SK-N-SH (cell line): ENCODE measurements at regions not wholly inside any gene's neighbourhood (a gene's known extent, or its start where the extent isn't known, plus 50 kb on each side); places are given as distances from the start of the nearest gene placed in this dataset.

Experiments used
- CTCF ChIA-PET: fragments of 300-600, 350-600 bp; formaldehyde crosslinking; extraction: SDS; loops from one replicate; lab custom pipeline; 2021; lab: Yijun Ruan, JAX
- POLR2A ChIA-PET: fragments of 350-600 bp; sonication (Branson Sonifier 250); formaldehyde crosslinking; extraction: SDS; loops from one replicate; lab custom pipeline; 2020; ENCODE audit warnings: antibody characterized with exemption, inconsistent platforms; lab: Yijun Ruan, JAX
- DNase-seq: peaks from one replicate; pipeline ENCODE4 v3.0.0; 2012
- H2AFZ ChIP-seq: fragments of 200-600 bp; sonication (generic); 2 replicates; pipeline ENCODE4 v1.8.1; 2016; ENCODE audit warnings: antibody characterized with exemption, mild to moderate bottlenecking, low read depth
- H3F3A ChIP-seq: fragments of 200-600 bp; sonication (generic); replicated peaks from 2 replicates; pipeline ENCODE3; 2016; ENCODE audit warnings: antibody characterized with exemption, mild to moderate bottlenecking; ENCODE audit not compliant: insufficient read depth
- H3K27ac ChIP-seq, 2 experiments: fragments of 200-500 bp in 1 of 2; fragments of 200-600 bp in 1 of 2; sonication (Bioruptor generic) in 1 of 2; sonication (generic), shearing (Covaris generic) in 1 of 2; 2 replicates each; pipeline versions ENCODE4 v1.5.1 to v1.6.1; 2014 to 2016; ENCODE audit warnings: low read depth in 2 of 2, inconsistent platforms in 1 of 2, low read length in 1 of 2, mild to moderate bottlenecking in 1 of 2, mixed read lengths in 1 of 2
- H3K27me3 ChIP-seq: fragments of 200-600 bp; sonication (generic), shearing (Covaris generic); 2 replicates; pipeline ENCODE4 v1.6.1; 2016; ENCODE audit warnings: mixed run types; ENCODE audit not compliant: insufficient read depth
- H3K36me3 ChIP-seq, 2 experiments: fragments of 200-500 bp in 1 of 2; fragments of 200-600 bp in 1 of 2; sonication (Bioruptor generic) in 1 of 2; sonication (generic) in 1 of 2; replicated peaks in 1 of 2; 2 replicates each; pipeline versions ENCODE3 to v1.5.1; 2014 to 2016; ENCODE audit warnings: low read length in 1 of 2, mild to moderate bottlenecking in 1 of 2; ENCODE audit not compliant: insufficient read depth in 2 of 2, control insufficient read depth in 1 of 2
- H3K4me1 ChIP-seq, 2 experiments: fragments of 200-500 bp in 1 of 2; fragments of 200-600 bp in 1 of 2; sonication (Bioruptor generic) in 1 of 2; sonication (generic), shearing (Covaris generic) in 1 of 2; 2 replicates each; pipeline versions ENCODE4 v1.5.1 to v1.6.1; 2014 to 2016; ENCODE audit warnings: low read depth in 1 of 2, low read length in 1 of 2, mixed run types in 1 of 2; ENCODE audit not compliant: insufficient read depth in 2 of 2, control insufficient read depth in 1 of 2
- H3K4me2 ChIP-seq: fragments of 200-600 bp; sonication (generic), shearing (Covaris generic); 2 replicates; pipeline ENCODE4 v1.6.1; 2017; ENCODE audit warnings: mixed run types
- H3K4me3 ChIP-seq, 2 experiments: fragments of 200-500 bp in 1 of 2; fragments of 200-600 bp in 1 of 2; sonication (Bioruptor generic) in 1 of 2; sonication (generic), shearing (Covaris generic) in 1 of 2; 2 replicates each; pipeline versions ENCODE4 v1.5.1 to v1.8.1; 2014 to 2016; ENCODE audit warnings: low read depth in 2 of 2, inconsistent platforms in 1 of 2, low read length in 1 of 2, mild to moderate bottlenecking in 1 of 2, mixed read lengths in 1 of 2, moderate library complexity in 1 of 2
- H3K79me2 ChIP-seq: fragments of 200-600 bp; sonication (generic); 2 replicates; pipeline ENCODE4 v1.8.1; 2017; ENCODE audit warnings: mild to moderate bottlenecking; ENCODE audit not compliant: insufficient read depth
- H3K9ac ChIP-seq: fragments of 200-600 bp; sonication (generic); 2 replicates; pipeline ENCODE4 v1.6.1; 2017; ENCODE audit warnings: mixed run types
- H3K9me2 ChIP-seq: fragments of 200-600 bp; sonication (generic); 2 replicates; pipeline ENCODE4 v1.6.1; 2017; ENCODE audit warnings: mixed run types
- H3K9me3 ChIP-seq: fragments of 200-600 bp; sonication (generic); 2 replicates; pipeline ENCODE4 v1.6.1; 2017; ENCODE audit warnings: mixed run types, mild to moderate bottlenecking, moderate library complexity
- H4K20me1 ChIP-seq: fragments of 200-600 bp; sonication (generic); 2 replicates; pipeline ENCODE4 v1.6.1; 2017; ENCODE audit warnings: mild to moderate bottlenecking, mixed run types; ENCODE audit not compliant: insufficient read depth
- CHD2 ChIP-seq: fragments of 150-350 bp; IDR thresholded peaks from 2 replicates; pipeline ENCODE4 v1.6.1; 2018; ENCODE audit warnings: low read length; ENCODE audit not compliant: partially characterized antibody
- ELF1 ChIP-seq: IDR thresholded peaks from 2 replicates; pipeline ENCODE4 v1.4.0; 2012
- EP300 ChIP-seq, 2 experiments: IDR thresholded peaks; 2 replicates each; pipeline versions ENCODE4 v1.4.0 to v1.6.1; 2012; ENCODE audit warnings: borderline replicate concordance in 1 of 2, low read depth in 1 of 2, low read length in 1 of 2
- EZH2phosphoT487 ChIP-seq: fragments of 200-600 bp; sonication (generic); IDR thresholded peaks from 2 replicates; pipeline ENCODE4 v1.6.1; 2017; ENCODE audit warnings: low read depth, mixed run types, mild to moderate bottlenecking, antibody characterized with exemption, moderate library complexity, borderline replicate concordance
- GABPA ChIP-seq: IDR thresholded peaks from 2 replicates; pipeline ENCODE4 v1.4.0; 2012; ENCODE audit warnings: low read depth, mild to moderate bottlenecking
- GATA2 ChIP-seq: sonication (generic); formaldehyde crosslinking; IDR thresholded peaks from 2 replicates; pipeline ENCODE4 v1.5.0; 2020; ENCODE audit warnings: mild to moderate bottlenecking, missing genetic modification reagents
- IRF3 ChIP-seq: fragments of 150-350 bp; IDR thresholded peaks from 2 replicates; pipeline ENCODE4 v1.6.1; 2016; ENCODE audit warnings: mild to moderate bottlenecking, low read depth, low read length
- POLR2AphosphoS5 ChIP-seq: IDR thresholded peaks from 2 replicates; pipeline ENCODE4 v1.6.1; 2012; ENCODE audit warnings: low read depth, low read length
- RAD21 ChIP-seq: IDR thresholded peaks from 2 replicates; pipeline ENCODE4 v1.6.1; 2012; ENCODE audit warnings: mild to moderate bottlenecking, low read length
- REST ChIP-seq: IDR thresholded peaks from 2 replicates; pipeline ENCODE4 v1.6.1; 2012; ENCODE audit warnings: mild to moderate bottlenecking, low read depth, low read length, moderate library complexity
- RXRA ChIP-seq: IDR thresholded peaks from 2 replicates; pipeline ENCODE4 v1.4.0; 2012; ENCODE audit warnings: low read depth, mild to moderate bottlenecking, borderline replicate concordance
- SMC3 ChIP-seq: IDR thresholded peaks from 2 replicates; pipeline ENCODE4 v1.6.1; 2012; ENCODE audit warnings: low read depth, low read length, improper control_type of control experiment
- TEAD4 ChIP-seq: IDR thresholded peaks from 2 replicates; pipeline ENCODE4 v1.4.0; 2012; ENCODE audit warnings: mild to moderate bottlenecking, borderline replicate concordance; ENCODE audit not compliant: insufficient read depth
- USF1 ChIP-seq: IDR thresholded peaks from 2 replicates; pipeline ENCODE4 v1.4.0; 2012; ENCODE audit warnings: low read depth, borderline replicate concordance
- WGBS: methylation state at CpG from one replicate; pipeline ENCODE4 v1.1.6; 2017; ENCODE audit warnings: low lambda C conversion rate; 5-methylcytosine and 5-hydroxymethylcytosine counted together

- peaks cover 0 to 2% of the 10 kb centered on the region in 2 experiments; a peak in 1 of 4 replicates for H3K4me1 ChIP-seq
- no peaks in the 10 kb centered on the region for H4K20me1 ChIP-seq
- no peak overlapping the region for H3K4me2 ChIP-seq
- H3K36me3 ChIP-seq = no peaks in the 10 kb centered on the region
- H3K79me2 ChIP-seq = no peaks in the 10 kb centered on the region
- POLR2A ChIA-PET = no interaction called here
- TF ChIP-seq RAD21 (no peak), TEAD4 (no peak), CHD2 (no peak), RXRA (no peak), EZH2phosphoT487 (no peak), GATA2 (CRISPR knock-in tag) (no peak), REST (no peak), SMC3 (no peak), POLR2AphosphoS5 (no peak), IRF3 (no peak), ELF1 (no peak), USF1 (no peak), EP300 (IDR thresholded peaks at IDR 0.05; ENCODE audit: borderline replicate concordance in 1 of 2, low read depth in 1 of 2, low read length in 1 of 2) (no peak), GABPA (no peak)
- H3K27me3 ChIP-seq = no peaks in the 10 kb centered on the region
- no peak overlapping the region for H2AFZ ChIP-seq
- no peak overlapping the region for H3K4me3 ChIP-seq
- no peaks in the 10 kb centered on the region for H3K9me2 ChIP-seq
- WGBS = 47% methylated on average over 4 of the region's 4 CpGs
- H3K9ac ChIP-seq = no peak overlapping the region
- H3F3A ChIP-seq = no peaks in the 10 kb centered on the region
- H3K9me3 ChIP-seq = no peaks in the 10 kb centered on the region
- DNase-seq = peak; percentile 5
- no peak overlapping the region for H3K27ac ChIP-seq
- CTCF ChIA-PET = interaction anchor here (1.0 to 1.9 kb wide), 3 partner anchors 47 to 158 kb away, joined by 3 to 6 read pairs (median 6); no protein-coding TSS in a partner anchor
Observed at GRCh38 chr10:63929831-63930467, 408.7 kb downstream of the REEP3 start.
